Loucy (cell line): ENCODE measurements at regions not wholly inside any gene's neighbourhood (a gene's known extent, or its start where the extent isn't known, plus 50 kb on each side); places are given as distances from the start of the nearest gene placed in this dataset.

Source experiments
- H2AFZ ChIP-seq: fragments of 200-600 bp; sonication (generic); 2 replicates; pipeline ENCODE4 v1.6.0; 2016; ENCODE audit warnings: antibody characterized with exemption, mild to moderate bottlenecking, low read length, moderate library complexity
- H3F3A ChIP-seq: fragments of 200-600 bp; 2 replicates; pipeline ENCODE4 v1.6.0; 2016; ENCODE audit warnings: antibody characterized with exemption, low read depth, mild to moderate bottlenecking
- H3K27me3 ChIP-seq: fragments of 200-600 bp; sonication (generic); 2 replicates; pipeline ENCODE4 v1.6.1; 2014; ENCODE audit warnings: low read length, mild to moderate bottlenecking; ENCODE audit not compliant: insufficient read depth, poor library complexity, severe bottlenecking
- H3K36me3 ChIP-seq: fragments of 200-600 bp; sonication (generic); 2 replicates; pipeline ENCODE4 v1.6.1; 2016; ENCODE audit warnings: low read length; ENCODE audit not compliant: insufficient read depth
- H3K4me1 ChIP-seq: fragments of 200-600 bp; sonication (generic); 2 replicates; pipeline ENCODE4 v1.5.1; 2014; ENCODE audit warnings: low read length, mild to moderate bottlenecking; ENCODE audit not compliant: insufficient read depth, poor library complexity, severe bottlenecking
- H3K4me2 ChIP-seq: fragments of 200-600 bp; sonication (generic); 2 replicates; pipeline ENCODE4 v1.6.0; 2014; ENCODE audit warnings: antibody characterized with exemption, low read length, low read depth, mild to moderate bottlenecking; ENCODE audit not compliant: poor library complexity, severe bottlenecking
- H3K4me3 ChIP-seq: fragments of 200-600 bp; sonication (generic); 2 replicates; pipeline ENCODE4 v1.5.1; 2014; ENCODE audit warnings: low read length, mild to moderate bottlenecking, mixed read lengths; ENCODE audit not compliant: poor library complexity, severe bottlenecking
- H3K79me2 ChIP-seq: fragments of 200-600 bp; sonication (generic); 2 replicates; pipeline ENCODE4 v1.6.1; 2014; ENCODE audit warnings: low read length; ENCODE audit not compliant: insufficient read depth
- H3K9ac ChIP-seq: fragments of 200-600 bp; sonication (generic); 2 replicates; pipeline ENCODE4 v1.6.0; 2014; ENCODE audit warnings: mild to moderate bottlenecking, low read depth, low read length, moderate library complexity; ENCODE audit not compliant: poor library complexity, severe bottlenecking
- H3K9me2 ChIP-seq: fragments of 200-600 bp; sonication (generic); replicated peaks from 2 replicates; pipeline ENCODE4 v1.6.1; 2016; ENCODE audit warnings: low read depth, low read length, mixed read lengths
- H3K9me3 ChIP-seq: fragments of 200-600 bp; sonication (generic); 2 replicates; pipeline ENCODE4 v1.6.1; 2014; ENCODE audit warnings: mild to moderate bottlenecking, antibody characterized with exemption, low read length, low read depth; ENCODE audit not compliant: insufficient read depth
- H4K20me1 ChIP-seq: fragments of 200-600 bp; sonication (generic); 2 replicates; pipeline ENCODE4 v1.6.0; 2014; ENCODE audit warnings: antibody characterized with exemption, low read length, mild to moderate bottlenecking; ENCODE audit not compliant: insufficient read depth, poor library complexity, severe bottlenecking
- EZH2phosphoT487 ChIP-seq: fragments of 200-600 bp; IDR thresholded peaks from 2 replicates; pipeline ENCODE4 v1.6.1; 2018; ENCODE audit warnings: antibody characterized with exemption, mild to moderate bottlenecking, moderate library complexity, borderline replicate concordance
- TF ChIP-seq, protein P1 (sequence below): fragments of 200-600 bp; sonication (generic); conservative IDR thresholded peaks from 2 replicates; pipeline ENCODE4 v1.5.1; 2014; ENCODE audit warnings: mild to moderate bottlenecking, antibody characterized with exemption, low read length

DNA sequence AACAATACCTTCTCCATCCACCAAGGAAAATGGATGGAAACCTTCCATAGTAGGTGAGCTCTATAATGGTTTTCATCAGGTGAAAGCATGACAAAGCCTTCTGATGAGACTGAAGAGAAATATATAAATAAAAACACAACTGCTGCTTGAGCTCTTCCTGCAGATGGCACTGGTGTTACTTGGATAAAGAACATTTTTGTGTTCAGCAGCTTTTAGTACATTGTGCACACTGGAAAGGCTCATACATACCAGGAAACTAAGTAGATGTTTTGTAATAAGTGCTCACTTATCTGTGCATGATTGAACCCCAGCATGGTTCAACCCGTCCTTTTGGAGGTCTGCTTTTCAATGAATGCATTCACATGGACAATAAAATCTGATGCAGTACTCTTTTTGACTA lies 357.3 kb upstream of the MIS18BP1 start:
- no peak overlapping the region for H2AFZ ChIP-seq
- H3K79me2 ChIP-seq = no peaks in the 10 kb centered on the region
- H3K27me3 ChIP-seq = no peaks in the 10 kb centered on the region

DNA sequence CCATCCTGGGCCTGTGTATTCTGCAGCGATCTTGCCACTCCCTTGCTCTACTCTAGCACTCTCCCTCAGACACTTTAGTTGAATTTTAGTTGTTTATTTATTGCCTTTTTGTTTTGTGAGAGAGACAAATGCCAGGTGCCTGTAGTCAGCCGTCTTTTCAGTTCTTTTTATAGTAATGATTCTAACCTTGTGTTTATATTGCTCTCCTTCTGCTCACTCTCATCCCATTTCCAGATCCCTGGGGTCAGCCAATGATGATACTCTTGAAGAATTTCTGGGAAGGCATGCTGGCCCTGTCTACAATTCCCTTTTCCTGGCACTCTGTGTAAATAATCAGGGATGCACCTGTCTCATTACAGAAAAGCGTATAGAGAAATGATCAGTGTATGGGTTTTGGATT lies 334.1 kb upstream of the MIS18BP1 start:
- H3K36me3 ChIP-seq = no peaks in the 10 kb centered on the region
- no peaks in the 10 kb centered on the region for H3K9me2 ChIP-seq
- H3K4me3 ChIP-seq = no peak overlapping the region
- H3F3A ChIP-seq = no peaks in the 10 kb centered on the region
- TF ChIP-seq, protein P1, sequence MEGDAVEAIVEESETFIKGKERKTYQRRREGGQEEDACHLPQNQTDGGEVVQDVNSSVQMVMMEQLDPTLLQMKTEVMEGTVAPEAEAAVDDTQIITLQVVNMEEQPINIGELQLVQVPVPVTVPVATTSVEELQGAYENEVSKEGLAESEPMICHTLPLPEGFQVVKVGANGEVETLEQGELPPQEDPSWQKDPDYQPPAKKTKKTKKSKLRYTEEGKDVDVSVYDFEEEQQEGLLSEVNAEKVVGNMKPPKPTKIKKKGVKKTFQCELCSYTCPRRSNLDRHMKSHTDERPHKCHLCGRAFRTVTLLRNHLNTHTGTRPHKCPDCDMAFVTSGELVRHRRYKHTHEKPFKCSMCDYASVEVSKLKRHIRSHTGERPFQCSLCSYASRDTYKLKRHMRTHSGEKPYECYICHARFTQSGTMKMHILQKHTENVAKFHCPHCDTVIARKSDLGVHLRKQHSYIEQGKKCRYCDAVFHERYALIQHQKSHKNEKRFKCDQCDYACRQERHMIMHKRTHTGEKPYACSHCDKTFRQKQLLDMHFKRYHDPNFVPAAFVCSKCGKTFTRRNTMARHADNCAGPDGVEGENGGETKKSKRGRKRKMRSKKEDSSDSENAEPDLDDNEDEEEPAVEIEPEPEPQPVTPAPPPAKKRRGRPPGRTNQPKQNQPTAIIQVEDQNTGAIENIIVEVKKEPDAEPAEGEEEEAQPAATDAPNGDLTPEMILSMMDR = no peak
- TF ChIP-seq EZH2phosphoT487 = no peak
- H3K79me2 ChIP-seq = no peaks in the 10 kb centered on the region
- no peaks in the 10 kb centered on the region for H3K4me1 ChIP-seq
- H3K4me2 ChIP-seq = no peak overlapping the region
- no peaks in the 10 kb centered on the region for H4K20me1 ChIP-seq
- no peak overlapping the region for H2AFZ ChIP-seq
- H3K27me3 ChIP-seq = no peaks in the 10 kb centered on the region
- no peak overlapping the region for H3K9ac ChIP-seq
- H3K9me3 ChIP-seq = no peaks in the 10 kb centered on the region

More for the DNA sequence above, 357.3 kb upstream of the MIS18BP1 start:
- TF ChIP-seq EZH2phosphoT487 = no peak
- TF ChIP-seq, protein P1 = peak; percentile 34
- no peaks in the 10 kb centered on the region for H3K36me3 ChIP-seq
- no peak overlapping the region for H3K4me3 ChIP-seq
- no peak overlapping the region for H3K4me2 ChIP-seq
- H3F3A ChIP-seq = no peaks in the 10 kb centered on the region
- H3K4me1 ChIP-seq = no peaks in the 10 kb centered on the region
- no peaks in the 10 kb centered on the region for H3K9me3 ChIP-seq
- H3K9me2 ChIP-seq = no peaks in the 10 kb centered on the region
- no peak overlapping the region for H3K9ac ChIP-seq
- H4K20me1 ChIP-seq = no peaks in the 10 kb centered on the region

DNA sequence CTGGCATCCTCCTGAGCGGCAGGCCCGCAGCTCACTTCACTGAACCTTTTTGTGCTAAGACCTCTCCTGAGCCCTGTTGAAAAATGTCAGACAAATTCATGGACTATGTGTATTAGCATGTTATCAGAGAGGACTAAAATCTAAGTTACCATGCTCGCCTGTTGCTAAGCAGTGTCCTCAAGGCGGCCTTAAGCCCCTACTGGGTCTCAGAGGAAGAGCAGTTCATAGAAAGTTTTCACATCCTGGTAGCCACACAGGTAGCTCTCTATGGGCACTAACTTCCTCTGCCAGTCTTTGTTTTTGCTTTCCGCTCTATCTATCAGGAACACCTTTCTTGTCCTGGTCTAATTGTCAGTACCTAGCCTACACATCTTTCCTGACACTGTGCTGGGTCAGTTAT lies 306.6 kb upstream of the MIS18BP1 start:
- Histone ChIP-seq H3K79me2 (no peaks in the 10 kb centered on the region), H3K9me3 (no peaks in the 10 kb centered on the region), H3K9me2 (no peaks in the 10 kb centered on the region), H4K20me1 (no peaks in the 10 kb centered on the region), H3K4me3 (no peak overlapping the region), H3K9ac (no peak overlapping the region), H3K4me1 (no peaks in the 10 kb centered on the region), H3K27me3 (no peaks in the 10 kb centered on the region), H2AFZ (no peak overlapping the region), H3F3A (no peaks in the 10 kb centered on the region), H3K4me2 (no peak overlapping the region), H3K36me3 (no peaks in the 10 kb centered on the region)
- TF ChIP-seq, protein P1 = no peak
- TF ChIP-seq EZH2phosphoT487 = no peak
